ENCODE measurements at regions not wholly inside any gene's neighbourhood (a gene's known extent, or its start where the extent isn't known, plus 50 kb on each side); places are given as distances from the start of the nearest gene placed in this dataset.

GRCh38 chr20:60069656-60070055 lies 111.4 kb downstream of the CDH26 start:
- no peak for TF ChIP-seq CTCF (conservative IDR thresholded peaks at IDR 0.05; ENCODE audit: low read length)
- TF ChIP-seq EZH2phosphoT487 (IDR thresholded peaks at IDR 0.05; ENCODE audit: borderline replicate concordance, low read depth, low read length), result no peak

All from OCI-LY7 (cell line).